GM18502 (cell line): ENCODE measurements at regions not wholly inside any gene's neighbourhood (a gene's known extent, or its start where the extent isn't known, plus 50 kb on each side); places are given as distances from the start of the nearest gene placed in this dataset.
"Not testable (repeated sequence)": the region's sequence is repeated elsewhere in the genome, so short reads cannot be mapped to it uniquely, and the experiment has no call there.

Experiments
- ATAC-seq: cut with Tn5 transposase; IDR thresholded peaks from one replicate; pipeline ENCODE4 v1.9.1; 2021; ENCODE audit warnings: mild to moderate bottlenecking; ENCODE audit not compliant: unreplicated experiment, poor library complexity

GRCh38 chr20:18876394-18876793, 62.8 kb downstream of the SCP2D1 start:
- not testable (repeated sequence) for ATAC-seq

- ATAC-seq = no peak
Observed at GRCh38 chr20:18879262-18879661, 65.7 kb downstream of the SCP2D1 start.

- ATAC-seq = no peak
Observed at GRCh38 chr20:18886756-18887155, 73.2 kb downstream of the SCP2D1 start.

DNA sequence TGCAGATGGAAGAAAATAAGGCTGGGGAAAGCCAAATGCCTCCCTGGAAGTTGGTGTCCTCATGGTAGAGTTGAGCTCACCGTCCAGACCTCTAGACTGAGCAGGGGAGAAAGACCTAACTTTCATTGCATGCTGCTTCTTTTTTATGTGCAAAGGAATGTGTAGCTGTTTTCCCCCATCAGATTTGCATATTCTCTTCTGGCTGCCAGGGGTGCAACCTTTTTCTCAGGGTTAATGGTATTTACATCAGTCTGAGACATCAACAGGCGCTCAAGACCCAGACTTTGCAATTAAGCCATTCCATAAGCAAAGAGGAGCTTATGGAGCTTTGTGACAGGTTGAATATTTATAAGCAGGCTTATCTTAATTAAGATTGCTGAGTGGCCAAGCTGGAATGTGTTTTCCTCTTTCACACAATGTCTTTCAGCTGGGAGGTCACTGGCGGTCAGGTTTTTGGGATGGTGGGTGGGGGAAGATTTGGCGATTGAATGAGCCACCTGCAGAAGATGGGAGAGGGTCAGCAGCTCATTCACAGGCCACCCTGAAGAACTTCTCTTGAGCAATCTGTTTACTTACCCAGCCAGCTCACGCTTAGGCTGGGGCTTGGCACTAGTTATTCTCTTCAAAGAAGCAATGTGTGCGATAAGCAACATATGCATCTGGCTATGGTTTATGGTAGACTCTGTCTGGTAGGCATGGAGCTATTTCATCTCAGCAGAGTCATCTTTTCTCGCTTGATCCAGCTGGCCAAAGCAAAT, 88.6 kb downstream of the SCP2D1 start:
- no peak for ATAC-seq

DNA sequence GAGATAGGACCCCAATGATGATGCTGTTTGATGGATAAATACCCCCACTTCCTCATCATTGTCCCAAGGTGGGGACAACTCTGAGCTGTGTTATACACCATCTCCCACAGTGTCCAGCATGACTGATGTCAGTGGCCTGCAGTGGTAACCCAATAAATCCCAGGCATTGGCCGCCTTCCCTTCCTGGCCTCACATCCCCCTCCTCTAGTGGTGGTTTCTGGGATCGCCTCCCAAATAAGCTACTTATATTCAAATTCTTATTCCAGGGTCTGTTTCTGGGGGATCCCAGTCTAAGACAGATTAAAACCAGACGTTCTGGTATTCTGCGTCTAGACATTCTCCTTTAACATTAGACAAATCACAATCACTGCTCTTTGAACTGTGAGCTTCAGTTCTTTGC, 90.6 kb downstream of the SCP2D1 start:
- no peak for ATAC-seq

DNA sequence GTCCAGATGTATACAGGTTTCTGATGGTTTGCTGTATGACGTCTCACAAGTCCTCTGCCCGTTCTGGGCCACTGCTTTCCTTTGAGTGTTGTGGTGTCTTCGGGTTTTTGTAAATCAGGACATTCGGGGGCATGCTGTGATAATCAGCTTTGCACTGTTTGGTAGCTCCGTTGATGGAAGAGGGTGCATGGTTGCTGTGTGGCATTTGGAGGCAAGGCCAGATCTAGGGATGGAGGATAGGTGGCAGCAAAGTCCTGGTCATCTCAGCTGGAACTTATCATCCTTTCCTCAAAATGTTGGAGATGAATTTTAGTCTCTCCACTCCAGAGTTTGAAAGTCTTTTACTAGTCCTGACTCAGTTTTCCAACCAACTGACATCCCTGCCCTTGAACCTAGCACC, 91.0 kb downstream of the SCP2D1 start:
- no peak for ATAC-seq

- ATAC-seq = no peak
Observed at GRCh38 chr20:18906046-18906445, 92.5 kb downstream of the SCP2D1 start.

- ATAC-seq = no peak
Observed at GRCh38 chr20:18907353-18907752, 93.8 kb downstream of the SCP2D1 start.

DNA sequence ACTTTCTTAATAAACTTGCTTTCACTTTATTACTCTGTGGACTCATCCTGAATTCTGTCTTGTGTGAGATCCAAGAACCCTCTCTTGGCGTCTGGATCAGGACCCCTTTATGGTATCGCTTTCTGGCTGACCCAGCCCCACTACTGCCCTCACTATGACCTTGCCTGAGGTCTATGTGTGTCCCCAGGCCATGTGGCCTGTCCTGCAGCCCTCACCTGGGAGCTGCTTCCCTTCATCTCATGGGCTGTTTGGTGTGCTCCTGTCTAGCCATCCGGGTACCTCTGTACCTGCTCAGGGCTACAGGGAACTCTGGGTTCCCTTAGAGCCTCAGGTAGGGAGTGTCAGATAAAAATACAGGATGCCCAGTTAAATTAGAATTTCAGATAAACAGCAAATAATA, 94.5 kb downstream of the SCP2D1 start:
- ATAC-seq = no peak

DNA sequence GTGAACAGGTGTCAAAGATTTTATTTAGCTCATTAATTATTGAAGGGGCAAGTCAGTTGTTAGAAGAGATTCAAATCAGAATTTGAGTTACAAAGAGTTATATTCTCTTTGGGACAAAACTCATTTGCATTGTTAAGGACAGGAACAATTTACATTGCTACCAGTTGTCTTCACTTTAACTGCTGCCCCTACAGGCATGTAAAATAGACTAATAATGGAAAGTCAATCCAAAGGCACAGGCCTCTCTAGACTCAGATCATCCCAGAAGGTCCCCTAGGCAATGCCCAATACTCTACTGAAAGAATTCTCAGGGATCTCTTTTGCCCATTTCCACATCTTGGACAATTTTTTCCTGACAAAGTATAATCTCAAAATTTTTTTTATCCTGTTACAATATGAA, 95.7 kb downstream of the SCP2D1 start:
- no peak for ATAC-seq

DNA sequence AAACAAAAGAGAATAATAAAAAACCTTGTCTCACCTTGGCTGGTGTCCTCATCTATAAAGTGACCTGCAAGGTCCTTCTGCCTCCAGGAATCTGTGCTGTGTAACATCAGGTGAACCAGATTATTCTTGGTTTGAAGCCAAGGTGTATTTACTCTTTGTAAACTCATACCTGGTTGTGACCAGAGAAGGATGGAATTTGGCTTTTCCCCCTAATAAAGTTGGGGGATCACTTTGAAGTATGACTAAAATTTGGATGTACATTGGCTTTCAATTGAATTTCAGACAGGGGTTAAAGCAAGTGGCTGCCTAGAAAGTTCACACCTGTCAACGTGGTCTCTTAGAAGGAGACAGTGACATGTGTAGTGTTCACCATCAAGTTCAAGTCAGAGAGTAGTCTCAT, 100.1 kb downstream of the SCP2D1 start:
- no peak for ATAC-seq

DNA sequence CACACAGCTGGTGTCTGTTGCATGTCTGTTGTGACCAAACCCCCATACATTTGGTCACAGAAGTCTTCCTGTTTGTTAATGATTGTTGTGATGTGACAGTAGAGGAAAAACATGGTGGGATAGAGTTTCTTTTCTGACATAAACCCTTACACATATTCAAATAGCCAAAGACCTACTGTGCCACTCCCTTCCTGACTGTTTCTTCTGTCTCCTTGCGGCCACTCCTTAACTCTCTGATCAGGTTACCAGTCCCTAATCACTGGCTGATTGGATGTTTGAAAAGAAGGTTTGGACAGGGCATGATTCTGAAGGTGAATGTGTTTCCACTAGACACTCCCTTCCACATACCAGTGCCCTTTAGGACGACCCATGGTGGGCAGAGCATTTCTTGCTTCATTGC, 101.2 kb downstream of the SCP2D1 start:
- no peak for ATAC-seq

GRCh38 chr20:18916886-18917750, 103.5 kb downstream of the SCP2D1 start:
- ATAC-seq = no peak

GRCh38 chr20:18919996-18920395, 106.4 kb downstream of the SCP2D1 start:
- no peak for ATAC-seq

DNA sequence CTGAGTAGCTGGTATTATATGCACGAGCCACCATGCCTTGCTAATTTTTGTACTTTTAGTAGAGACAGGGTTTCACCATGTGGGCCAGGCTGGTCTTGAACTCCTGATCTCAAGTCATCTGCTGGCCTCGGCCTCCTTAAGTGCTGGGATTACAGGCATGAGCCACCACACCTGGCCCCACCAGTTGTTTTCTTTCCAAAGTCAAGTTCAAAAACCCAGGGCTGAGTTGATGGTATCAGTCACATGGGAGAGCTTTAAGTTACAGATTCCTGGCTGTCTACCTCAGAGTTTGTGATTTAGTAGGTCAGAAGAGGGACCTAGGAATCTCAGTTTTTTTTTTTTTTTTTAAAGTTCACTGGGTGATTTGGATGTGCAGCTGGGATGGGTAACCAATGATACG, 107.7 kb downstream of the SCP2D1 start:
- ATAC-seq = no peak

DNA sequence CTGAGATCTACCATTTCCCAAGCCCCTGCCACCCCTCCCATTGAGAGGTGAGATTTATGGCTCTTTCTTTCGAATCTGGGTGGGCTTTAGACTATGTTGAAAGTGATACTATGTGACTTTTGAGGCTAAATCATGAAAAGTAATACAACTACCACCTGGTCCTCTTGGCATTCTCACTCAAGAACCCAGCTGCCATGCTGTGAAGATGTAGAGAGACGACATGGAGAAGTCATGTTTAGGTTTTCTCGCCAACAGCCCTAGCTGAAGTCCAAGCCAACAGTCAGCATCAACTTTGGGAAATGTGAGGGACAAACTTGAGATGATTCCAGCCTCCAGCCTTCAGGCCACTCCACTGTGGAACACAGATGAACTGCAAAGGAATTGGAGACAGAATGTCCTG, 108.7 kb downstream of the SCP2D1 start:
- ATAC-seq = no peak

- ATAC-seq = no peak
Observed at GRCh38 chr20:18922898-18923297, 109.3 kb downstream of the SCP2D1 start.

DNA sequence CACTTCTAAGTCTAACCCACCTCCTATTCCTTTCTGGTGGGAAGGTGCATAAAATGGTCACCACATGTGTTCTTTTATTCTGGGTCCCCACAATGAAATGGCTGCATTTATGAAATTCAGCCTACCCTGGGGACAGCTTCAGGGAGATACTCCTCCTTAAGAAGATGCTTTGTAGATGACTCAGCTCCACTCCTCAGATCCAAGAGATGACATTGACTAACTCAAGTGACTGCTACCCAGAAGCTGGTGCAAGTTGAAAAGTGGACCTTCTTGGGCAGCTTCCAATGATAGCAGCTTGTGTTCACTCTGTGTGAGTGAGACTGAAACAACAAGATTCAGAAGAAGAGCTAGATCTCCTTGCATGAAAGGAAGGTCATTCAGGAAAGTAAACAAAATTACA, 113.4 kb downstream of the SCP2D1 start:
- no peak for ATAC-seq

DNA sequence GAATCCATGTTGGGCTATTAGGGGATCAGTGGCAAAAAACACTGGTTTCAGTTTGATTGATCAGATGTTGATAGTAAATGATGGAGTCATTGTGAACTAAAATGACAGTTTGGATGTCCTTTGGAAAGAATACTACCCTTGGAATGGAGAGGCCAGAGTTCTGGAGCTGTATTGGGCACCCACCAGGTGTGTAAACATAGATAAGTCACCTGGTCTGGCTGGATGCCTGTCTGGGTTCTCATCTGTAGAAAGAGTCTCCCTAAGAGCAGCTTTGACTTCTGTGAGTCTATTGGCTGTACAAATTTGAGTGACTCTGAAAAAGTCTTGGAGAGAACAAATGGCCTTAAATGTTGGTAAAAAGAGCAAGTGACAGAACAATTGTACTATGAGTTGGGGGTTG, 115.0 kb downstream of the SCP2D1 start:
- ATAC-seq = no peak

DNA sequence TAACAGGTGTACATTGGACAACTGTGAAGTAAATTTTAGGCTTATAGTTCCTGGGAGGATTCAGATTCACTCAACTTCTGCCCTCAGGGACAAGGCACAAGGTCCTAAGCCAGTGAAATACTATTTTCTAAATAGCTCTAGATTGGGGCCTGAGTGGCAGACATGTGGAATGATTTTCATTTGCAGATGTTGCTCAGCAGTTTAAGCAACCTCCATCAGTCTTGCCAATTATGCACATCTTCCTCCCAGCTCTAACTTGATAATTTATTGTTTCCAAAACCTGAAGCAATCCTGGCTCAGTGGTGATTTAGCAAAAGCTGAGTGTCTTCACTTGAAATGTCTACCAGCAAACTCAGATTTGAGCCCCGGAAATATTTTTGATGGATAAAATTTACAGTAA, 116.2 kb downstream of the SCP2D1 start:
- ATAC-seq = no peak

DNA sequence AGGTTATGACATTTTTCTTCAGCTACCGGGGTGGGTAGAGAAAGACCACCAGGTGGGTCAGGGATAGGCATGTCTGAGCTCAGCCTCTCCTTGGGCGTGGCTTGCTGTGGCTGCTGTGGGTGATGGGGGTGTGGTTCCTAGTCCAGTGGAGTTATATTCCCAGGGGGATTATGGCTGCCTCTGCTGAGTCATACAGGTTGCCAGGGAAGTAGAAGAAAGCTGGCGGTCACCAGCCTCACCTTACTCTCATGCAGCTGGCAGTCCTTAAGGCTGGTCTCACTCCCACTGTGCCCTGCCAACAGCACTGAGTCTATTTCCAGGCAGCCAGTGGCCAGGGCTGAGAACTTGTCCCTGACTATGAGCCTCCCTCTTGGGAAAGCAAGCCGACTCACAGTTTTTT, 130.0 kb downstream of the SCP2D1 start:
- ATAC-seq = no peak

DNA sequence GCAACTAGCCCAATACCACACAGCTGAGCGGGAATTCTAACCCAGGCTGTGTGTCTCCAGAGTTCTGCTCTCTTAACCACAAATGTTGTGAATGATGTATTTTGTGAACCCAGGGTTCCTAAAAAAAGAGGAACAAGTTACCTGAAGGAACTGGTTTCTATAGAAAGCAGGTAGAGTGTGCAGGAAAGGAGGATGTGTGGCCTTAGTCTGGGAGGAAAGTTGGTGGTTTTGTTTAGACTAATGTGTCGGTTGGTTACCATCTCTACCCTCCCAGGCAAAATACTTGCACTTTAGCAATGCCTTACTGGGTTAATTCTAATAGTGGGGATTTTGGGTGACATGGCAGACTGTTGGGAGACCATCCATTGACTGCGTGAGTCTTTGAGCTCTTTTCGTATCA, 143.3 kb downstream of the SCP2D1 start:
- no peak for ATAC-seq
